Lung microvascular endothelial cell (primary cell): ENCODE measurements at regions not wholly inside any gene's neighbourhood (a gene's known extent, or its start where the extent isn't known, plus 50 kb on each side); places are given as distances from the start of the nearest gene placed in this dataset.
"Not testable (repeated sequence)": the region's sequence is repeated elsewhere in the genome, so short reads cannot be mapped to it uniquely, and the experiment has no call there.

ENCODE experiments used
- DNase-seq, 2 donors: peaks; one replicate each; pipeline versions ENCODE4 v3.0.0 to v3.0.0-alpha.2; 2010; ENCODE audit warnings: low read depth in 2 of 2

DNA sequence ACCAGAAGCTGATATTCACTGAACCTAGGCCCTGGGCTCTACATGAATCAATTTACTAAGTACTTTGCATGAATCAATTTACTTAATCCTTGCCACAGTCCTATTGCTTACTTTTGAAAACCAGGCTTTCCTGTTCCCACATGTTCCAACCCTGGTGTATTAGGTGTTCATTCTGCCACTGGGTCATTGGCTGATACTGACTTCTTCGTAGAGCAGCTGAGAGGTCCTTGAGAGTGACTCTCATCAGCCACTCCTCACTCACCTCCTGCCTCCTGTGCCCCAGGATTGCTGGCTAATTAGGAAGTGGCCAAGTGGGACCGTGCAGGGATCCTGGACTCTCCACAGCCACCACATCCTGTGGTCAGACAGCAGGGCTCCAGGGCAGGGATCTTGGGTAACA, 109.5 kb upstream of the CXorf66 start:
- DNase-seq: not testable (repeated sequence)

DNA sequence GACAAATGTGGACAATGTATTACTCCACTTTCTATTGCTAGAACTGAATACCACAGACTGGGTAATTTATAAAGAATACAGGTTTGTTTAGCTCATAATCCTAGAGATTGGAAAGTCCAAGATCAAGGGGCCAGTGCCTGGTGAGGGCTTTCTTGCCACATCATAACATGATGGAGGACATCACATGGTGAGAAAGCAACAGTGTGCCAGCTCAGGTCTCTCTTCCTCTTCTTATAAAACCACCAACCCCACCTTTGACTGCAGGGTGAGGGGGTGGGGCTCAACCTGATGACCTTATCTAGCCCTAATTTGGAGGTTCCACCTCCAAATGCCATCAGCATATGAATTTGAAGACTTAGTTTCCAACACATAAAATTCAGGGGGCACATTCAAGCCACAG, 105.7 kb upstream of the CXorf66 start:
- DNase-seq: no peak

DNA sequence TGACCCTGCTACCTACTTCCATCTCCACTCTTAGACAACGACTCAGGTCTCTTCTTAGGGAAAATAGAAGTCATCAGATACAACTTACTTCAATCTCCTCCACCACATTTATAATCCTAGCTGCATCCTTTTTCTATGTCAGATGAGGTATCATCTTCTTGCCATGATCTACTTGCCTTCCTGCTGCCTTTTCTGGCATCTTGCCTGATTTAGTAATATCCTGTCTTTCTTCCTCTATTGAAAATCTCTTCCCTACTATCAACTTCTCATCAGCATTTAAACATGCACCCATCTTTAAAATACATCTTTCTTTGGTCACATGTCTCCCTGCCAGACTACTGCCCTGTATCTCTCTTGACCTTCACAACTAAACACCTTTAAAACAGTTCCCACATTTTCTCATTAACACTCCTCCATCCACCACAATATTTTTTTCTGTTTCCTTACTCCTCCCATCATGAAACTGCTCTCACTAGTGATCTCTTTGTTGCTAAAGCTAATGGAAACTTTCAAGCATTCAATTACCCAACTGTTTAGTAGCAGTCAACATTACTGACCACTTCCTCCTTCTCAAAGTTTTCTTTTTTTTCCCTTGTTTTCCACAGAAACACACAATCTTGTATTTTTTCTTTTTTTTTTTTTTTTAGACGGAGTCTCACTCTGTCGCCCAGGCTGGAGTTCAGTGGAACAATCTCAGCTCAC, 100.8 kb upstream of the CXorf66 start:
- DNase-seq: no peak

DNA sequence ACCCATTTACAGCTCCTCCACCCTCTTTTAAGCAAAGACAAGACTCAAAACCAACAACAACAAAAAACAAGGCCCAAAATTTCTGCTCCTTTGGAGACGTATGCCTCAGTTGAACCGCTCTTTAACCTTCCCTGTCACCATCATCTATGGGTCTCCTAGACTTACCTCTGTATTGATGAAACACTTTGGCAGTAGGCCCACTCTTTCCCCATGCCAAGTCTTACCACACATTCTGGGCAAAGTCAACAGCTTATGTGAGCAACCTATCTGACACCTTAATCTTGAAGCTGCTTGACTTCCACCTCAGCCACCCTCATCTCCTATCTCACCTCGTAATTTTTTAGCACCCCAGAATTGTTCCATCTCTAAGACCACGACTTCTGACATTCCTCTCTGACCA, 99.7 kb upstream of the CXorf66 start:
- no peak for DNase-seq

DNA sequence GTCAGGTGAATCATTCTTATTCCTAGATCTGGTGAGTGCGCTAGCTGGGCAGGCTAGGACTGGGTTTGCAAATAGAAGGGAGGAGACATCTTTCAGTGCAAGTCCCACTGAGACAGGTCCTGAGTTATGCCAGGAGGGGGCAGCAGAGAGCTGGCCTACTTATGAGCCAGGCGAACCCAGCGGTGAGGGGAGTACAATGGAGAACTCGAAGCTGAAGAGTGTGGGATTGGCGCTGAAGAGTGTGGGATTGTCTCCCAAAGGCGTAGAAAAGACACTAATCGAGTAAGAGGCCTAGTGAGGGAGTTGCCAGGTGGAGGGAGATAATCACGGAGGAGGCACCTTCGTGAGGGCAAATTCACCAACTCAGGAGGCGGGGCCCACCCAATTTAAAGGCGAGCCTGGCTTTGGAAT, 91.7 kb upstream of the CXorf66 start:
- peak; percentile 66 to 86 for DNase-seq

DNA sequence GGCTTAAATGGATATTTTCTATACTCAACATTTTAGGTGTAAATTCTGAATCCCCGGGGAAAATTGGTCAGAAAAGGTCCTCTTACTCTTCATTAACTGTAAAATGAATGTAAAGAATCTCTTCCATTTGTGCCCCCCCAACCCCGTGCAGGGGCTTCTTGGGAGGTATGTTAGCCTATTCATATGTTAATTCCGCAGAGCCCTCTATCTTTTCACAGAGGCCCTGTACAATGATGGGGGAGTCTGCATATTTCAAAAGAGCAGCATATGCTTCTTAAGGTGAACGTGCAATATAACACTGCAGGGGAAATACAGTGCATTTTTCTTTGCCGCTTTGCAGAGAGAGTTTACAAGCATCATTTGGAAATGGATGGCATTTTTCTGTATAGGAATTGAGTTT, 88.5 kb upstream of the CXorf66 start:
- no peak for DNase-seq

DNA sequence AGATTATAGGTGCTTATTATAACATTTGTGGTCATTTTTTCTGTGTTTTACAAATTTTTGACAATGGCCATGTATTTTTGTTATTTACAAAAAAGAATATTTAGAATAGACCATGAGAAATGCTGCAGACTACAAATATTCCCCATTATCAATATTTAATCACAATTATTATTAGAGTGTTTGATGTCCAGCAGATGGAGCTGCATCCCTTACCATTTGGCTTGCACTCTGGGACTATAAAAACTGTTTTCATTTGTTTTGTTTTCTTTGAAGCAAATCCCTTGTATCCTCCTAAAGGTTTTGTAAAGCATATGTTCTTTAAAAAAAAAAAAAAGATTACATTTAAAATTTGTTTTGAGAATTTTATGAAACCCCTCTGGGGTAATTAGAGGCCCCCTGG, 85.6 kb upstream of the CXorf66 start:
- peak; percentile 1 to 28 for DNase-seq

DNA sequence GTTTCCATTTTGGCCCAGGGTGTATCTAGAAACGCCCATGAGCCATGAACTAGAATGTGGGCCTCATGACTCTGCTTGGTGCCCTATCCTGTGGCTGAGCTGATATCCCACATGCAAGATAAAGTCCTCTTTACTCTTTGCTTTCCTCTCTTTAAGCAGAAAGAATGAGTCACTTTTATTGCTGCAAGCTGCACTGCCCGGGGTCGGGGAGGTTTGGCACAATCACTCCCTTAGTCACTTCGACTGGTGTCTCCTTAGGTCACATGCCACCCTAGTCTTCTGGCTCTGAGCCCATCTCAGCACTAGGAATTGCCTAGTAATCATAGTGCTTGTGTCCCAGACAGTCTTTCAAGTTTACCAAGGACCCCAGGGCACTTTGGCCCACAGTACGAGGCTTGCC, 75.1 kb upstream of the CXorf66 start:
- DNase-seq: no peak

DNA sequence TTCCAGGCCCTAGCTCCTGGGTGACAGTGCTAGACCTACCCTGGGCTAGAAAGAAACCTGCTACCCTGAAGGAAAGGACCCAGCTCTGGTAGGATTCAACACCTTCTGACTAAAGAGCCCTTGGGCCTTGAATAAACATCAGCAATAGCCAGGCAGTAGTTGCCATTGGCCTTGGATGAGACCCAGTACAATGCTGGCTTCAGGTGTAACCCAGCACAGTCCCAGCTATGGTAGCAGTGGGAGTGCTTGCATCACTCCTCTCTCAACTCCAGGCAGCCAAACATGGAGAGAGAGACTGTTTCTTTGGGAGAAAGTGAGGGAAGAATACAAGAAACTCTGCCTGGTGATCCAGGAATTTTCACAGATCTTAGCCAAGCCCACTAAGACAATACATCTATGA, 73.5 kb upstream of the CXorf66 start:
- no peak for DNase-seq

DNA sequence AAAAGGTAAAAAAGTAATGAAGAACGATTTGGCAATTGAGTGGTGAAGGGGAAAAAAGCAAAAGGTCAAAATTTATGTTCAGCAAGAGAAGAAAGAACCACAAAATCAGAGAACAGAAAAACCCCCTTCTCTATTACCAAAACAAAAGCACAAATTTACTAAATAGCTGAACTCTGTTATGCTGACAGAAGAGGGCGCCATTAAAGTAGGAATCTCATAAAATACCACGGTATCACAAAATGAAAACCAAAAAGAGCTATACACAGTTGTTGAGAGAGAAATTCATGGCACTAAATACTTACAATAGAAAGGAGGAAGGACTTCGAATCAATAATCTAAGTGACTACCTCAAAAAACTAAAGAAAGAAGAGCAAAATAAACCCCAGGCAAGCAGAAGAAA, 69.6 kb upstream of the CXorf66 start:
- peak in 1 of 2 donors; percentile 3 for DNase-seq

DNA sequence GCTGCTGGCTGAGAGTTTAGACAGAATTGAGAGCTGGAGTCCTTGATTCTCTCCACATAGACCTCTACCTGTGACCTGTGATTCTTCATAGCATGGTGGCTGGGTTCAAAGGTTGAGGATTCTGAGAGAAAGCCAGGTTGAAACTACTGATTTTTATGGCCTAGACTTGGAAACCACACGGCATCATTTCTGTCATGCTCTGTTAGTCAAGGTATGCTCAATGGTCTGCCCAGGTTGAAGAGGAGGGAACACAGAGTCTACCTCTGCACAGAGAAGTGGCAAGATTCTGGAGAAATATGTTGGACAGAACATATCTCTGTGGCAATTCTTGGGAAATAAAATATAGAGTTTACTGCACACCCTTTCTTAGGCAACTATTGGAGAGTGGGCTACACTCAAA, 57.2 kb upstream of the CXorf66 start:
- no peak for DNase-seq

DNA sequence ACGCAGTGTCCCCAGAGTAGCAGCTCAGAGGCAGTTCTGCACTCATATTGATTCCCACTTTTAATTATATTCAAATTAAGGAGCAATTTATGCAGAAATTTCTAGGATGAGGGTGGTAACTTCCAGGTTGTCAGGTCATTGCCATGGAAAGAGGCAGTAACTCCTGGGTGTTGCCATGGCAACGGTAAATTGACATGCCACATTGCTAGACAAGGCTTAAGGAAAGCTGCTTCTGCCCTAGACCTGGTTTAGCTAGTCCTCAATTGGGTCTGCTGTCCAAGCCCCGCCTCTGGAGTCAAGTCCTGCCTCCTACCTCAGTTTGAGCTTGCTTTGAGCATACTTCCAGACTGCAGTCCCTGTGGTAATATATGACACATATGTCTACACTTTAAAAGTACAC, 53.8 kb upstream of the CXorf66 start:
- DNase-seq: not testable (repeated sequence)
